Effector memory CD4-positive, alpha-beta T cell (primary cell): ENCODE measurements at regions not wholly inside any gene's neighbourhood (a gene's known extent, or its start where the extent isn't known, plus 50 kb on each side); places are given as distances from the start of the nearest gene placed in this dataset.

Experiments
- DNase-seq, 3 donors: peaks; one replicate each; pipeline ENCODE4 v3.0.0-alpha.2; 2020
- H3K27ac ChIP-seq: 2 replicates; pipeline ENCODE4 v1.7.0; 2013; ENCODE audit warnings: mild to moderate bottlenecking, low read length, moderate library complexity; ENCODE audit not compliant: insufficient read depth, poor library complexity, severe bottlenecking
- H3K27me3 ChIP-seq: replicated peaks from 2 replicates; pipeline ENCODE4 v1.7.0; 2013; ENCODE audit warnings: mild to moderate bottlenecking, low read length; ENCODE audit not compliant: insufficient read depth, control insufficient read depth, poor library complexity, severe bottlenecking
- H3K36me3 ChIP-seq: 2 replicates; pipeline ENCODE4 v1.7.0; 2013; ENCODE audit warnings: mild to moderate bottlenecking, low read length, moderate library complexity; ENCODE audit not compliant: control insufficient read depth, insufficient read depth
- H3K4me1 ChIP-seq: 2 replicates; pipeline ENCODE4 v1.7.0; 2013; ENCODE audit warnings: low read length, mild to moderate bottlenecking; ENCODE audit not compliant: control insufficient read depth, insufficient read depth, poor library complexity, severe bottlenecking
- H3K4me3 ChIP-seq: 2 replicates; pipeline ENCODE4 v1.7.0; 2013; ENCODE audit warnings: low read length, low read depth, mild to moderate bottlenecking; ENCODE audit not compliant: insufficient read depth, poor library complexity, severe bottlenecking
- H3K9me3 ChIP-seq: 2 replicates; pipeline ENCODE4 v1.7.0; 2013; ENCODE audit warnings: mild to moderate bottlenecking, low read length, moderate library complexity; ENCODE audit not compliant: control insufficient read depth

DNA sequence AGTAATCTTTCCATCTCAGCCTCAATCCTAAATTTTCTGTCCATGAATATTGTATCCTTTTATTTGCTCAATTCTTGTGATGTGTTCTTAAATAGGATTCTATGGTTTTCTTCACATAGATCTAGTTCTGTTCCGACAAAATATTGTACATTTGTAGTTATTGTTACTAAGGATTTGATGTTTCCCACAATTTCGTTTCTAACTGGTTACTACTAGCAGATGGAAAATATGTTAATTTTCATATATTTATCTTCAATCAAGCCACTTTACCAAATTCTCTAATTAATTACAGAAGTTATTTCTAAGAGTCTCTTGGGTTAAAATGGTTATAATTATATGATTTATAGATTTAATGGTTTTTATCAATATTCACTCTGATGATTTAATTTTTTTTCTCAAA lies 60.3 kb downstream of the SEC61B start:
- Histone ChIP-seq H3K27ac (no peak overlapping the region), H3K27me3 (no peaks in the 10 kb centered on the region), H3K4me1 (no peaks in the 10 kb centered on the region), H3K36me3 (no peaks in the 10 kb centered on the region), H3K4me3 (no peak overlapping the region), H3K9me3 (no peaks in the 10 kb centered on the region)
- DNase-seq: no peak

- no peaks in the 10 kb centered on the region for H3K27me3 ChIP-seq
- no peak overlapping the region for H3K4me3 ChIP-seq
- H3K4me1 ChIP-seq: no peaks in the 10 kb centered on the region
- H3K9me3 ChIP-seq: no peaks in the 10 kb centered on the region
- no peak for DNase-seq
- H3K36me3 ChIP-seq: no peaks in the 10 kb centered on the region
- H3K27ac ChIP-seq: no peak overlapping the region
Measured at GRCh38 chr9:99285965-99286364, 63.9 kb downstream of the SEC61B start.

DNA sequence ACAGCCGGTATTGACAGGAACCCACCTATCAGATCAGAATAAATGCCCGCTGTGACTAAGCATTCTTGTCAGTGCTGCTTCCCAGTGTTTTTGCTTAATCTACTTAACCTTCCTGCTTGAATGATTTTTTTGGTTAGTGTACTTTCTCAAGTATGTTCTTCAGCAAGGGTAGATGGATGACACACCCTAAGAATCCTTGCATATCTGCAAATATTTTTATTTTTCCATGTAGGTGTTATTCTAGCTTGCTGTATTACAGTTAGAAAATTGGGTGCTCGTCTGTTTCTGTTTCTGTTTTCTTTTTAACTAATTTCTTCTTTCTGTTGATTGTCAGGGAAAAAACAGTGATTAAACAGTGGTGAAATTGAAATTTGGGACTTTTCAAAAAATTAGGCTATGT lies 64.5 kb downstream of the SEC61B start:
- H3K4me3 ChIP-seq: no peak overlapping the region
- H3K27ac ChIP-seq: no peak overlapping the region
- DNase-seq: no peak
- no peaks in the 10 kb centered on the region for H3K36me3 ChIP-seq
- no peaks in the 10 kb centered on the region for H3K27me3 ChIP-seq
- H3K4me1 ChIP-seq: no peaks in the 10 kb centered on the region
- H3K9me3 ChIP-seq: no peaks in the 10 kb centered on the region

GRCh38 chr9:99287641-99288040 lies 65.6 kb downstream of the SEC61B start:
- Histone ChIP-seq H3K4me1 (no peaks in the 10 kb centered on the region), H3K27ac (no peak overlapping the region), H3K27me3 (no peaks in the 10 kb centered on the region), H3K4me3 (no peak overlapping the region), H3K9me3 (no peaks in the 10 kb centered on the region), H3K36me3 (no peaks in the 10 kb centered on the region)
- DNase-seq: no peak

- Histone ChIP-seq H3K4me1 (no peaks in the 10 kb centered on the region), H3K27me3 (no peaks in the 10 kb centered on the region), H3K36me3 (no peaks in the 10 kb centered on the region), H3K4me3 (no peak overlapping the region), H3K9me3 (no peaks in the 10 kb centered on the region), H3K27ac (no peak overlapping the region)
- no peak for DNase-seq
Measured at GRCh38 chr9:99288830-99289229, 66.7 kb downstream of the SEC61B start.

DNA sequence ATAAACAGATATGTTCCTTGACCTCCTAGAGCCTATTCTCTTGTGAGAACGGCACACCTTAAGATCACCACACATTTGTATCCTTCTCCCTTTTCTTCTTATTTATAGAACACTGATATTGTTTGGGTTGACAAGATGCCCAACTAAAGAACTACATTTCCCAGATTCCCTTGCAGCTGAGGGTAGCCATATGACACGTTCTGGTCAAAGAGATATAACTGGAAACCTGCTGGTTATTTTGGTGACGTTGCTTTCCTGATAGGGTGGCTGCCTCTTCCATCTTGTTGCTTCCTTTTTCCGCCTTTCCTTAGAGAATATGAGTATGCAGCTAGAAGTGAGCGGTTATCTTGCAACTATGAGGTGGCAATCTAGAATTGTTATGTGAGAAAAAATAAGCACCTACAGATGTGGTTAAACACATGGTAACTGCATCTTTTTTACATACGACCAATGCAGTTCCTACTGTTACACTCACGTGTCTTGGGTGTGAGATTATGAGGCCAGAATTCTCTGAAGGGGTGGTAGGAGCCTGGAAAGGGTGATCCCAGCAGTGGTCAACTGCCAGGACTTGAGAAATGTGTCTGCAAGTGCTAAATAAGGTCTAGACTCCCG lies 72.9 kb downstream of the SEC61B start:
- no peak for DNase-seq
- Histone ChIP-seq H3K27me3 (no peaks in the 10 kb centered on the region), H3K36me3 (no peaks in the 10 kb centered on the region), H3K4me1 (no peaks in the 10 kb centered on the region), H3K9me3 (no peaks in the 10 kb centered on the region), H3K27ac (no peak overlapping the region), H3K4me3 (no peak overlapping the region)

DNA sequence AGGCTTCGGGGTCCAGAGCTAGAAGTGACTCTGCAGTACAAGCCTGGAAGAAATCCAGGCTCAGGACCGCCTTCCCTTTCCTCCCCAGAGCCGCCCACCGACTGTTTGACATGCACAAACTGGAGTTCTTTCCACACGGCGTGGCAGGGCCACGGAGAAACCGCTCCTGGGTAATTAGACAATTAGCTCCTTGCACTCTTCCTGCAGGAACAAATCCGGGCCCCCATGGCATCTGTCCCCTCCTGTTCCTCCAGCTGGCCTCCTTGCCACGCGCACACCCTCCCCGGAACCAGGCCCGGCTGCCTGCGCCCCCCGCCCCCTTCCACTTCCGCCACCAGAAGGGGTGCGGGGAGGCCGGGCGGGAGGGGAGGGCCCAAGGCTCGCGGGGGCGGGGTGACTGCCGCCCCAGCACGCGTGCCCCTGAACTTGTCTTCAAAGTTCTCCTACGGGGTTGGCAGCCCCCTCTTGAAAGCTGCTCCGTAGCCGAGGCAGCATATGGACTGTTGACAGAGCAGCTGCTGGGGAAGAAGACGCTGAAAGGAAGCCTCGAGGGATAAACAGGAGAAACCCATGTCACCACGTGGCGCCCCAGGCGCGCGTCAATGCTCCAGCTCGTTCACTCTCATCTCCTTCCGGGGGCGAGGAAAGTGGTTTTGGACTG lies 74.3 kb downstream of the SEC61B start:
- no peaks in the 10 kb centered on the region for H3K27me3 ChIP-seq
- H3K9me3 ChIP-seq: no peaks in the 10 kb centered on the region
- H3K27ac ChIP-seq: no peak overlapping the region
- no peak for DNase-seq
- H3K36me3 ChIP-seq: no peaks in the 10 kb centered on the region
- H3K4me1 ChIP-seq: no peaks in the 10 kb centered on the region
- peak overlapping the region; percentile 27 for H3K4me3 ChIP-seq

- DNase-seq: no peak
- H3K9me3 ChIP-seq: no peaks in the 10 kb centered on the region
- no peak overlapping the region for H3K4me3 ChIP-seq
- H3K27me3 ChIP-seq: no peaks in the 10 kb centered on the region
- H3K36me3 ChIP-seq: no peaks in the 10 kb centered on the region
- no peaks in the 10 kb centered on the region for H3K4me1 ChIP-seq
- no peak overlapping the region for H3K27ac ChIP-seq
Measured at GRCh38 chr9:99298614-99299013, 76.5 kb downstream of the SEC61B start.

GRCh38 chr9:99299211-99300102 lies 77.4 kb downstream of the SEC61B start:
- no peak overlapping the region for H3K4me3 ChIP-seq
- H3K27ac ChIP-seq: no peak overlapping the region
- DNase-seq: no peak

GRCh38 chr9:99300103-99300439 lies 78.0 kb downstream of the SEC61B start:
- Histone ChIP-seq H3K4me3 (no peak overlapping the region), H3K27me3 (no peaks in the 10 kb centered on the region), H3K9me3 (no peaks in the 10 kb centered on the region), H3K27ac (no peak overlapping the region), H3K36me3 (no peaks in the 10 kb centered on the region), H3K4me1 (no peaks in the 10 kb centered on the region)
- DNase-seq: no peak

More at GRCh38 chr9:99299211-99300102, 77.4 kb downstream of the SEC61B start:
- no peaks in the 10 kb centered on the region for H3K27me3 ChIP-seq
- H3K9me3 ChIP-seq: no peaks in the 10 kb centered on the region
- no peaks in the 10 kb centered on the region for H3K4me1 ChIP-seq
- no peaks in the 10 kb centered on the region for H3K36me3 ChIP-seq
